Spleen (tissue), 11 donors: ENCODE measurements at regions not wholly inside any gene's neighbourhood (a gene's known extent, or its start where the extent isn't known, plus 50 kb on each side); places are given as distances from the start of the nearest gene placed in this dataset.

ENCODE experiments used
- DNase-seq: peaks from one replicate; pipeline ENCODE4 v3.0.0-alpha.2; 2020
- H3K27ac ChIP-seq, 8 donors: fragments of 200-600 bp; sonication (generic) in 7 of 8; 1 replicate in 4 of 8; 2 replicates in 4 of 8; pipeline versions ENCODE4 v1.5.0 to v1.8.0; 2016 to 2021; ENCODE audit warnings: inconsistent platforms in 4 of 8, mild to moderate bottlenecking in 4 of 8, moderate library complexity in 1 of 8
- H3K27me3 ChIP-seq, 7 donors: fragments of 200-600 bp; sonication (generic) in 6 of 7; replicated peaks in 1 of 7; 1 replicate in 4 of 7; 2 replicates in 3 of 7; pipeline versions ENCODE4 v1.5.0 to v1.8.0; 2016 to 2021; ENCODE audit warnings: inconsistent platforms in 3 of 7, mild to moderate bottlenecking in 1 of 7
- H3K36me3 ChIP-seq, 6 donors: fragments of 200-600 bp; sonication (generic) in 5 of 6; 1 replicate in 4 of 6; 2 replicates in 2 of 6; pipeline versions ENCODE4 v1.5.0 to v1.8.0; 2016 to 2021; ENCODE audit warnings: inconsistent platforms in 2 of 6
- H3K4me1 ChIP-seq, 6 donors: fragments of 200-600 bp; sonication (generic) in 5 of 6; 1 replicate in 3 of 6; 2 replicates in 3 of 6; pipeline versions ENCODE4 v1.5.0 to v1.8.0; 2016 to 2021; ENCODE audit warnings: inconsistent platforms in 3 of 6
- H3K4me3 ChIP-seq, 8 donors: fragments of 200-600 bp; sonication (generic) in 7 of 8; 1 replicate in 4 of 8; 2 replicates in 4 of 8; pipeline versions ENCODE4 v1.5.0 to v1.8.0; 2016 to 2021; ENCODE audit warnings: inconsistent platforms in 4 of 8, mild to moderate bottlenecking in 4 of 8, moderate library complexity in 2 of 8
- H3K9me3 ChIP-seq, 8 donors: fragments of 200-600 bp; sonication (generic) in 7 of 8; 1 replicate in 4 of 8; 2 replicates in 4 of 8; pipeline versions ENCODE4 v1.5.0 to v1.8.0; 2016 to 2021; ENCODE audit warnings: inconsistent platforms in 4 of 8
- CTCF ChIP-seq, 11 experiments: fragments of 200-600 bp in 7 of 11; fragments of 450-650 bp in 4 of 11; sonication (generic) in 4 of 11; IDR thresholded peaks in 8 of 11; conservative IDR thresholded peaks in 3 of 11; 1 replicate in 7 of 11; 2 replicates in 4 of 11; pipeline versions ENCODE4 v1.4.0 to v1.8.0; 2016 to 2021; ENCODE audit warnings: antibody characterized with exemption in 11 of 11, inconsistent platforms in 4 of 11, mild to moderate bottlenecking in 1 of 11
- POLR2A ChIP-seq, 3 donors: fragments of 450-650 bp; IDR thresholded peaks; one replicate each; pipeline ENCODE4 v1.5.1; 2017; ENCODE audit warnings: antibody characterized with exemption in 3 of 3, mild to moderate bottlenecking in 1 of 3
- POLR2AphosphoS5 ChIP-seq, 3 donors: sonication (generic); formaldehyde crosslinking; IDR thresholded peaks; one replicate each; pipeline ENCODE4 v1.5.1; 2017; ENCODE audit warnings: antibody characterized with exemption in 3 of 3
- WGBS, 5 donors: extraction: QIAGEN DNeasy Blood & Tissue Kit in 3 of 5; methylation state at CpG; one replicate each; pipeline versions ENCODE4 v1.1.5 to v1.1.7; 2013 to 2018; 5-methylcytosine and 5-hydroxymethylcytosine counted together
- intact Hi-C: fragments of 100-400 bp; cut with DNase I; formaldehyde crosslinking; loops from one replicate; pipeline ENCODE4 v1.15.0; 2023; ENCODE audit warnings: low total_unique reads
- donor health status: healthy with polysubstance abuse.
- donor health status: DM: no; HTN: no; CAD: no; lungs with moderate emphysema.
- donor health status: DM: no; HTN: no; CAD: no.
- donor health status: Bipolar disorder and iron deficiency.
- donor health status: healthy.
- donor health status: DM: no; HTN: no; CAD: no.
- donor health status: DM: yes; HTN: yes; CAD: no.

GRCh38 chr1:118363396-118363795, 178.4 kb upstream of the SPAG17 start:
- 61 to 82% (median 63%) methylated on average over 1 of the region's 1 CpG for WGBS, 5 donors
- intact Hi-C loops, result no loop called here
- TF ChIP-seq POLR2AphosphoS5 (IDR thresholded peaks at IDR 0.05) (no peak), CTCF (IDR thresholded peaks at IDR 0.05 in 8 of 11, conservative IDR thresholded peaks at IDR 0.05 in 3 of 11) (no peak), POLR2A (IDR thresholded peaks at IDR 0.05) (no peak)
- H3K4me1 ChIP-seq, result no peaks in the 10 kb centered on the region
- H3K4me3 ChIP-seq, result no peak overlapping the region
- no peak for DNase-seq
- no peaks in the 10 kb centered on the region for H3K27me3 ChIP-seq
- H3K9me3 ChIP-seq, result peaks cover 16 to 73% (median 56%) of the 10 kb centered on the region in 8 donors
- H3K36me3 ChIP-seq, result no peaks in the 10 kb centered on the region
- no peak overlapping the region for H3K27ac ChIP-seq

GRCh38 chr1:118360817-118361216, 175.8 kb upstream of the SPAG17 start:
- no peak overlapping the region for H3K27ac ChIP-seq
- no peaks in the 10 kb centered on the region for H3K36me3 ChIP-seq
- peaks cover 17 to 73% (median 56%) of the 10 kb centered on the region in 8 donors for H3K9me3 ChIP-seq
- H3K4me3 ChIP-seq, result no peak overlapping the region
- WGBS, 5 donors, result 70 to 83% (median 77%) methylated on average over 2 of the region's 2 CpGs
- no peaks in the 10 kb centered on the region for H3K4me1 ChIP-seq
- no peaks in the 10 kb centered on the region for H3K27me3 ChIP-seq
- no peak for DNase-seq
- intact Hi-C loops, result no loop called here
- no peak for TF ChIP-seq CTCF (IDR thresholded peaks at IDR 0.05 in 8 of 11, conservative IDR thresholded peaks at IDR 0.05 in 3 of 11)
- no peak for TF ChIP-seq POLR2A (IDR thresholded peaks at IDR 0.05)
- TF ChIP-seq POLR2AphosphoS5 (IDR thresholded peaks at IDR 0.05), result no peak

GRCh38 chr1:118346936-118347335, 161.9 kb upstream of the SPAG17 start:
- H3K36me3 ChIP-seq, result no peaks in the 10 kb centered on the region
- no peaks in the 10 kb centered on the region for H3K4me1 ChIP-seq
- 53 to 85% (median 61%) methylated on average over 3 of the region's 3 CpGs for WGBS, 5 donors
- intact Hi-C loops, result no loop called here
- H3K4me3 ChIP-seq, result no peak overlapping the region
- H3K27me3 ChIP-seq, result no peaks in the 10 kb centered on the region
- no peak overlapping the region for H3K27ac ChIP-seq
- no peak for TF ChIP-seq CTCF (IDR thresholded peaks at IDR 0.05 in 8 of 11, conservative IDR thresholded peaks at IDR 0.05 in 3 of 11)
- TF ChIP-seq POLR2A (IDR thresholded peaks at IDR 0.05), result no peak
- no peak for TF ChIP-seq POLR2AphosphoS5 (IDR thresholded peaks at IDR 0.05)
- no peak for DNase-seq
- peaks cover 0 to 4% (median 0%) of the 10 kb centered on the region in 8 donors for H3K9me3 ChIP-seq

- TF ChIP-seq POLR2A (IDR thresholded peaks at IDR 0.05) (no peak), POLR2AphosphoS5 (IDR thresholded peaks at IDR 0.05) (no peak), CTCF (IDR thresholded peaks at IDR 0.05 in 8 of 11, conservative IDR thresholded peaks at IDR 0.05 in 3 of 11) (no peak)
- WGBS, 5 donors, result 49 to 71% (median 65%) methylated on average over 5 of the region's 5 CpGs
- Histone ChIP-seq H3K4me3 (no peak overlapping the region), H3K9me3 (no peaks in the 10 kb centered on the region), H3K27me3 (no peaks in the 10 kb centered on the region), H3K4me1 (no peaks in the 10 kb centered on the region), H3K27ac (no peak overlapping the region), H3K36me3 (no peaks in the 10 kb centered on the region)
- intact Hi-C loops, result no loop called here
- no peak for DNase-seq
Observed at GRCh38 chr1:118340928-118341910, 156.2 kb upstream of the SPAG17 start.
